Stimulated activated CD4-positive, alpha-beta T cell treated with anti-CD3 and anti-CD28 coated beads, Interleukin-1b, Interleukin-23, amount 100 ng/mL, for 4 hours (primary cell): ENCODE measurements at regions not wholly inside any gene's neighbourhood (a gene's known extent, or its start where the extent isn't known, plus 50 kb on each side); places are given as distances from the start of the nearest gene placed in this dataset.
"Not testable (repeated sequence)": the region's sequence is repeated elsewhere in the genome, so short reads cannot be mapped to it uniquely, and the experiment has no call there.

Source experiments
- DNase-seq, 2 donors: peaks; one replicate each; pipeline ENCODE4 v3.0.0-alpha.2; 2020; ENCODE audit warnings: low read depth in 2 of 2

DNA sequence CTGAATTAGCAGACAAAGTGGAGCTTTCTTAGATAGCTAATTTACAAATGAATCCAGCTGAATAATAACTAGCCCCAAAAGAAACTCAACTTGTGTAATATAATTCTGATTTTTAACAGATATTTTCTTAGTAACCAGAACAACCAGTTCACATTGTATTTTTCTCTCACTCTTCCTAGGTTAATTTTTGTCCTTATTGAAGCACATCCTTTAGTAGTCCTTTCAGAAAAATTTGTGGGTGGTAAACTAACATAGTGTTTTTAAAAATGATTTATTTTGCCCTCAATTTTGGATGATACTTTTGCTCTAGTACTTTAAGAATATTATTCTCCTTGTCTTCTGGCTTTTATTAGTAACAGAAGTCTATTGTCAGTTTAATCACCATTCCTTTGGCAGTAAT is 190.6 kb upstream of the SLC39A10 start:
- DNase-seq = no peak

DNA sequence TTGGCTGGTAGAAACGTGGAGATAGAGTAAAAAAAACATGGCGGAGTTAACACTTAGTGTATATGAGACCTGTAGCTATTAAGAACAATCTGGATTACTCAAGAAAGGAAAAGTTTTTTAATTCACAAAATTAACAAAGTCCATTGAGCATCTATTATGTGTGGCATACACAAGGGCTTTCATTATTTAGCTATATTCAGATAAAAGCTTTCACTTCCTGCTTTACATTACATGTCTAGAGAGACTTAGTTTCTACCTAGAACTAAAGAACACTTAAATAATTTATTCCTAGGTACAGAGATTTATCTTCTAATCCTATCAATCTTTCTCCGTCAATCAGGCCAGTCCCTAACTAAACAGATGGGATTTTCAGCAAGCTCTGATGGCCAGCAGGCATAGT is 196.0 kb upstream of the SLC39A10 start:
- DNase-seq = no peak

DNA sequence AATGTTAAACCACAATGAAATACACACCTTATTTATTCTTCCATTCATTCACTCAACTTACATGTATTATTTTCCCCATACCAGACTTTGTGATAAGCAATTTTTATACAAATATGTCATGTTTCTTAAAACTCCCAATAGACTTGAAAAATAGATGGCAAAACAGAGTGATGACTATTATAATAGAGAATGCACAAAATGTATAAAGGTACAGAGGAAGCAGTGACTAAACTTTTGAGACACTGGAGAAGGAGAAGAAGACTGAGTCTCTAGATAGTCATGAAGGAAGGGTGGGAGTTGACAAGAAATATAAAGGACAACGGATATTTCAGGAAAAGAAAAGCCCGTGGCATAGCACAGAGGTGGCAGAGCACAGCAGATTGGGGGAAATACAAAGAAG is 198.1 kb upstream of the SLC39A10 start:
- DNase-seq = no peak

DNA sequence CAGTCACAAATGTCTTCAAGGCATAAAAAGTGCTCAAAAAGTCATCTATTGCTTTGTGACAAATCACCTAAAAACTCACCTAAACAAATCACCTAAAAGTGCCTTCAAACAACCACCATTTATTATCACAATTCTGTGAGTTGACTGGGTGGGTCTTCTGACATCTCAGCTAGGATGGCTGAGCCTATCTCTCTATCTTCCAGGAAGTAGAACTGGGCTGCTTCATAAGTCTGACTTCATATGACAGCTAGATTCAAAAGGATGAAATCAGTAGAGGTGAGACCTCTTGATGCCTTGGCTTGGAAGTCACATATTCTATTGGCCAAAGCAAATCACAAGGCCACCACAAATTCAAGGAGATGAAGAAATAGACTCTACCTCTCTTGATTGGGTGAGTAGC is 199.2 kb upstream of the SLC39A10 start:
- no peak for DNase-seq

DNA sequence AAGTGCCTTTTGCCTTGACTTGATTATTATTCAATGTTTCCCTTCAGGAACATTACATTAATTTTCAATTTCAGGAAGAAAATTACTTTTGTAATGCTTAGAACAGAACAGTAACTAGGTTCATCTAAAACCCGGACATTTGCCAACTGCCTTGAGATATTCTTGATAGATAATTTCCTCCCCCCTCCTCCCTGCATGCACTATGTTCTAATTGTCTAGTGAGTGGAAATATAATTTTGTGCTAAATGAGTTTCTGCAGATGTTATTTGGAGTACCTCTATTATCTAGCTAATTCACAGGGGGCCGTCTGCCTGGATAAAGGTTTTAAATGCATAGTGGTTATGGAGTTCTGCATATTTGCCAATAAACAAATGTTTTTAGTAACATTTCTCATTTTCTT is 200.3 kb upstream of the SLC39A10 start:
- no peak for DNase-seq

DNA sequence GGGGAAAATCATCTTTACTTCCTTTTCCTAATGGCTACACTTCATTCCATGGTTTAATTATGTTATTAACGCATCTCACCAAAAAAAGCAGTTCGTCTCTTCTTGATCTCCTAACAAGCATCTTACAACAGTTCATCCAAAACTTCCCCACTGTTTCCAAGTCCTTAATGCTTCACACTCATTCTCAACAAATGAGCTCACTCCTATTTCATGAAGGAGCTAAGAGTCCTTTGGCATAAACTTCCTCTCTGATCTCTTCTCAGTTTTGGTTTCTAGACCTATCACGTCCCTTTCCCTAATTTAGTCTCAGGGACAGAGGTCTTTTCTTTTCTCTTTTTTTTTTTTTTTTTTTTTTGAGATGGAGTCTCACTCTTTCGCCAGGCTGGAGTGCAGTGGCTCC is 205.9 kb upstream of the SLC39A10 start:
- DNase-seq = no peak

DNA sequence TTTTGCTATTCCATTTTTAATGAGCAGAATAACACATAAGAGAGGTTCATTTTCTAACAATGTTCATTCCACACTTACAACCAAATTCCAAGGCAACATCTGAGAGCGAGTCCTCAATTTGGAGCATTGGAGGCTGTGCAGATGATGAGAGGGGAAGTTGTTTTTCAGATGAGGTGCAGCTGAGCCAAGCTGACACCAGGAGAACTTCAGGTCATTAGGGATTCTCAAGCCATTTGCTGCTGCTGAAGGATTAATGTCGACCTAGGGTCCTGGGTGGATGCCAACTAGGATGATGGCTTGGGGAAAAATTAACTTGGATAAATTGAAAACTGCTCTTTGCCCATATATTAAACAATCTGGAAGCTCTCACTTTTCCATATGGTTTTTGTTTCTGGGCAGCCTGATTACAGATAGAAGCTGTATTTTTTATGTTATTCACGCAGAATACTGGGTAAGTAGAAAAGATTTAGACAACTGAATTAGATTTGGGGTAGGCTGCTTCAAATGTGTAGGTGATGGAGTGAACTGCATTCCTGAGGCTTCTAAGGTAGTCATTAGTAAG is 206.4 kb upstream of the SLC39A10 start:
- DNase-seq = no peak

DNA sequence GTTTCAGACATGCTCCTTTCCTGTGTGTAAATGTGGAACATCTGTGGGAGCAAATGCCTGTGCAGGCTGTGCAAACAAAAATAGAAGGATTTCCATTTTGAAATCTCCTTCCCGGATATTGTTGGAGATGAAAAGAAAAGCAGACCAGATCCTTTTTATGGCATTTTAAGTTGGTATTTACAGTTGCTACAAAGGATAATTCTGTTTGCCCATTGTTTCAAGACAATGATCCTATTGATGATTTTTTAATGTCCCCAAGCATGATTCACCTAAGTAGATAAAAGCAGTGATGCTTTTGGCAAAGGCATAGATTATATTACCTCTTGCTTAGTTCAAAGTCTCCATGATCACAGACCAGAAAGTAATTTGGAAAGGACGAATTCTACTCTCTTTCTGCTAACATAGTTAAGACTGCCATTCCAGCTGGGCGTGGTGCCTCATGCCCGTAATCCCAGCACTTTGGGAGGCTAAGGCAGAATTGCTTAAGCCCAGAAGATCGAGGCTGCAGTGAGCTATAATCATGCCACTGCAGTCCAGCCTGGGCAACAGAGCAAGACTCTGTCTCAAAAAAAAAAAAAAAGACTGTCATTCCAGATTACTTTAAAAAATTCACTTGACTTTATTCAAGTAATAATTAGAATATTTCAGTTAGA is 209.6 kb upstream of the SLC39A10 start:
- DNase-seq = no peak

DNA sequence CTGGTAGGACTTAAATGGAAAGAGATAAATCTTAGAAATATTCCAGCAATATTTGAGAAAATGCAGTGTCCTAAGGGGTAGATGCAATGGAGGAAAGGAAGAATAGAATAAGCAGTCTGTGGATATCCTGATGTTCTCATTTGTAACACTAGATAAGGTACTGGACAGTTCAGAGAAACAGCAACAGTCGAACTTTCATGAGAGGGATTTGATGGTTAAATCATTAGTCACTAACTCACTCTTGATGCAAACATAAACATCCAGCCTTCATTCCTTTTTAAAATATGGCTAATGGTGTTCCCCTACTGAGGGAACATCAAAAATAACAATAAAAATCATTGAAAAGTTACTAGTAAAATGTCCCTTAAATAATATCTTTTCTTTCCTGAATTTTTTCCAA is 211.4 kb upstream of the SLC39A10 start:
- no peak for DNase-seq

DNA sequence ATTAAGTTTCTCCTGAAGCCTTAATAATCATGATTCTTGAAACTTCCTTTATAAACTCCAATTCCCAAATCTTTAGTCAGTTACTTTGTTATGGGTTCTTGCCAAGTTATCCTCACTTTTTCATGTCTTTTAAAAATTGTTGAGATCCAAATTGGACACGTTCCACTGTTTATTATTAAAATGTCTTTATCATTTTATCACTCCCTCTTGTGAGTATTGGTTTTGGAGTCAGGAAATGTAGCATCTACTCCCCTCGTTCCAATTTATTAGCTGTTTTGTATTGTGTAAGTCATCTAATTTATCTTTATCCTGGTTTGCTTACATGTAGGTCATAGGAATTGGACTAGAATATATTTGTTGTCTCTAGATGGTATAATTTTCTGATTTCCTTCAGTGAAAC is 213.1 kb upstream of the SLC39A10 start:
- DNase-seq = no peak

DNA sequence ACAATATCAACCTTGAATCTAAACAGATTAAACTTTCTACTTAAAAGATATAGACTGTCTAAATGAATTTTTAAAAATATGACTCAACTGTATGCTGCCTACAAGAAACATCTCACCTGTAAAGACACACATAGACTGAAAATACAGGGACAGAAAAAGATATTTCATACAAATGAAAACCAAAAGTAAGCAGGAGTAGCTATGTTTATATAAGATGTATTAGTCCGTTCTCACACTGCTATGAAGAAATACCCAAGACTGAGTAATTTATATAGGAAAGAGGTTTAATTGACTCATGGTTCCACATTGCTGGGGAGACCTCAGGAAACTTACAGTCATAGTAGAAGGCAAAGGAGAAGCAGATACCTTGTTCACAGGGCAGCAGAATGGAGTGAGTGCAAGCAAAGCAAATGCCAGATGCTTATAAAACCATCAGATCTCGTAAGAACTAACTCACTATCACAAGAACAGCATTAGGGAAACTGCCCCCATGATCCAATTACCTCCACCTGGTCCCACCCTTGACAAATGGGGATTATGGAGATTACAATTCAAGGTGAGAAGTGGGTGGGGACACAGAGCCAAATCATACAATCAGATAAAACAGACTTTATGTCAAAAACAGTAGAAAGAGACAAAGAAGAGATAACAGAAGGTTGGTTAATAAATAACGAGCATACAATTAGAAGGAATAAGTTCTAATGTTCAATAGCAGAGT is 214.4 kb upstream of the SLC39A10 start:
- no peak for DNase-seq

DNA sequence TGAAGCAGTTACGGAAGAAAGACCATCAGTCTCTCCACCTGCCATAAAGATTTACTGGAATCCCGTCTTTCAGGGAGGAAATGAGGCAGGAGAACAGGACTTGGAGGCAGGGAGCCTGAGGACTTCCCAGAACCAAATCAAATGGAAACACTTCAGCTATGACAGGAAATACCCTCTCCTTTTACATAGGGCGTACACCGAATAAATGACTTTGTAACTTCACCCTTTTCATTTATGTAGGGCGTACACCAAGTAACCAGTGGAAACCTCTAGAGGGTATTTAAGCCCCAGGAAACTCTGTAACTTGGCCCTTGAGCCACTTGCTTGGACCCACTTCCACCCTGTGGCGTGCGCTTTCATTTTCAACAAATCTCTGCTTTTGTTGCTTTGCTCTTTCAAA is 218.3 kb upstream of the SLC39A10 start:
- no peak for DNase-seq

DNA sequence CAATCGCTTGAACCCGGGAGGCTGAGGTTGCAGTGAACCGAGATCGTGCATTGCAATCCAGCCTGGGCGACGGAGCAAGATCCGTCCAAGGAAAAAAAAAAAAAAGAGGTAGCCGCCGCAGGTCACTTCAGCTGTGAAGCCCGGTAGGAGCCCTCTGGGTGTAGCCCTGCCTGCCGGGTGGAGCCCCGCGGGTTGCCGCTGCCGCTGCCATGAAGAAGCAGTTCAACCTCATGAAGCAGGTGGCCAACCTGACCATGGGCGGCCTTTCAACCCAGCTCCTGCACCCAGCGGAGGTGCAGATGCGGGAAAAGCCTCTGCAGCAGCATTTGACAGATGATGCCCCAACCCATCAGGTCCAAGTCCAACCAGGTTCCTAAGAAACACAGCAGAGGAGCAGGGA is 219.5 kb upstream of the SLC39A10 start:
- no peak for DNase-seq

DNA sequence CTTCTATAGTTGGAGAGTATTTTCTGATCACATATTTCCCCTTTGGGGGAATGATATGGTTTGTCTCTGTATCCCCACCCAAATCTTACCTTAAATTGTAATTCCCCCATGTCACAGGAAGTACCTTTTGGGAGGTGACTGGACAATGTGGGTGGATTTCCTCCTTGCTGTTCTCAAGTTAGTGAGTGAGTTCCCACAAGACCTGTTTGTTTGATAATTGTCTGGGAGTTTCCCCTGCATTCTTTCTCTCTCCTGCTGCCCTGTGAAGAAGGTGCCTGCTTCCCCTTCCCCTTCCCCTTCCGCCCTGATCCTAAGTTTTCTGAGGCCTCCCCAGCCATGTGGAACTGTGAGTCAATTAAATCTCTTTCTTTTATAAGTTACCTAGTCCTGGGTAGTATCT is 222.7 kb upstream of the SLC39A10 start:
- DNase-seq = no peak

DNA sequence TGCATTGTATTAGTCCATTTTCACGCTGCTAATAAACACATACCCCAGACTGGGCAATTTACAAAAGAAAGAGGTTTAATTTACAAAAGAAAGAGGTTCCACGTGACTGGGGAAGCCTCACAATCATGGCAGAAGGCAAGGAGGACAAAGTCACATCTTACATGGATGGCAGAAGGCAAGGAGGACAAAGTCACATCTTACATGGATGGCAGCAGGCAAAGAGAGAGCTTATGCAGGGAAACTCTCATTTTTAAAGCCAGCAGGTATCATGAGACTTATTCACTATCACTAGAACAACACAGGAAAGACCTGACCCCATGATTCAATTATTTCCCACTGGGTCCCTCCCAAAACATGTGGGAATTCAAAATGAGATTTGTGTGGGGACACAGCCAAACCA is 223.3 kb upstream of the SLC39A10 start:
- DNase-seq = not testable (repeated sequence)

DNA sequence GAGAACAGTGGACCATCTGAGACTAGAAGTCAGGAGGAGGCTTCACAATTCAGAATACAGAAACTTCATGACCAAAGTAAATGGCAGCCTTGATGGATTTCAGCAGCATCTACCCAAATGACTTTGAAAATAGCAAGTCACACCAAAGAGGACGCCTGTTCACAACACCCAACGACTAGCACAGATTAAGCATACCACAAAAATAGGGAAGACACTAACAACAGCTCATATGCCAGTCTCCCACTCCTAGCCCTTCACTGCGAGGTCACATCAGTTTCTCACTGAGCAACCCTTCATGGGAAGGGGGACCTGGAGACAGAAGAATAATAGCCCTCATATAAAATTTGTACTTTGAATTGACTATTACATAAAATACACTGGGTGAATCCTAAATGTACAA is 228.4 kb upstream of the SLC39A10 start:
- DNase-seq = no peak

DNA sequence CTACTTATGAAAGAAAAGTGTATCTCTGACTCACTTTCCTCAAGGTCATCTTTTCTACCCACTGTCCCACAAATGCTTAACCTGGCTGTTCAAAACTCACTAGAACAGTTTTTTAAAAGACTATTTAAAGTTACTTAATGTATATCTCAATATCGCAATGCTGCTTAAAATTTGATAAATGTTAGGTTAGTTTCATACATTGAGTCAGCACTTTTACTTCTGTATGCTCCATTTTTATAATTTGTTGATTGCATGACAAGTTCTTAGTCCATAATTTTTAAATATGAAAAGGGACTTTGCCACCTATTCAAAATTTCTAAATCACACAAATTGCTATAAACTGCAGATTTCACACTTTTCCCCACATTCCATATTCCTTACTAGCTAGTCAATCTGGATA is 231.7 kb upstream of the SLC39A10 start:
- no peak for DNase-seq

DNA sequence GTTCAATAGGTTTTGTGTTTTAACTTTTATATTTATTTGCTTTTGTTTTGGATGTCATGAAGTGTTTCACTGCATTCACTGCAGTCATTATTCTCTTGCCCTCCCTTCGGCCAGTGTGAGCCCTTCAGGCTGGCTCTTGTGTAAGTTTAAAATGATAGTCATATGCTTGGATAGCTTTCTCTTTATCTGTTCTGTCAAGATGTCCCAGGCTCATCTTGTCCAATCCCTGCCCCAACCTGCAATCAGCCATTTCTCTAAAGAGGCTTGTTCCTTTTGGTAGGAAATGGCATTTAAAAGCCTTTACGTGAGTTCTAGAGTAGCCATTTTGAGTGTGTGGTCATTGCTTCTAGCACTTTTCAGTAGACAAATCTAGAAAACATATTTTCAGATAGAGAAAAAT is 238.0 kb upstream of the SLC39A10 start:
- no peak for DNase-seq

DNA sequence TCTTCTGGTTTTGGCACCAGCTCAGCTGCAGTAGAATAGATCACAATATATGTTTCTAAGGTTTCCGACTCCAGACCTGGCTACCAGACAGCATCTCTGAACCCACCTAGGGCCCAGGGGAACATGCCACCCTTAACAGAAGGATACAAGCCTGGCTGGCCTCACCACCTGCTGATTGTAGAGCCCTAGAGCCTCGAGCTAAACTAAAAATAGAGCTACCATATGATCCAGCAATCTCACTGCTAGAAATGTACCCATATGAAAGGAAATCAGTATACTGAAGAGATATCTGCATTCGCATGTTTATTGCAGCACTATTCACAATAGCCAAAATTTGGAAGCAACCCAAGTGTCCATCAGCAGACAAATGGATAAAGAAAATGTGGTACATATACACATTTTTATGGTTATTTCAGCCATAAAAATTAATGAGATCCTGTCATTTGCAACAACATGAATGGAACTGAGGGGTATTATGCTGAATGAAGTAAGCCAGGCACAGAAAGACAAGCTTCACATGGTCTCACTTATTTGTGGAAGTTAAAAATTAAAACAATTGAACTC is 242.4 kb upstream of the SLC39A10 start:
- no peak for DNase-seq

DNA sequence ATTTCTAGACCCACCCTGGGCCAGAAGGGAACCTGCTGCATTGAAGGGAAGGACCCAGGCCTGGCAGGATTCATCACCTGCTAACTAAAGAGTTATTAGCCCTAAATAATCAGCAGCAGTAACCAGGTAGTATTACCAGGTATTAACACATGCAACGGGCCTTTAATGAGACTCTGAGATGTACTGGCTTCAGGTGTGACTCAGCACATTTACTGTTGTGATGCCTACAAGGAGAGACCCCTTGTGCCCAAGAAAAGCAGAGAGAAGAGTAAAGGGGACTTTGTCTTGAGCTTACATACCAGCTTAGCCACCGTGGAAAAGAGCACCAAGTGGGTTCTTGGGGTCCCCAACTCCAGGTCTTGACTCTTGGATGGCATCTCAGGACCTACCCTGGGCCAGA is 243.1 kb upstream of the SLC39A10 start:
- no peak for DNase-seq

DNA sequence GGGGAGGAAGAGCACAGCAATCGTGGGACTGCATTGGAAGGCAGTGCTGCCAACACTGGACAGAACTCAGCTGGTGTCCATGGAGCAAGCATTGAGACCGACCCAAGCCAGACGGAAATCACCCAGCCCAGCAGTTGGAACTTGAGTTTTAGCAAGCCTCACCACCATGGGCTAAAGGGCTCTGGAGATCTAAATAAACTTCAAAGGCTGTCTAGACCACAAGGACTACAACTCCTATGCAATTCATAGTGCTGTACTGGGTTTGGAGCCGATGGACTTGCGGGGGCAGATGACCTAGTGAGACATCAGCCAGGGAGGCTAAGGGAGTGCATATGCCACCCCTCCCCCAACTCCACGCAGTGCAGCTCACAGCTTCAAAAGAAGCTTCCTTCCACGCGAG is 243.6 kb upstream of the SLC39A10 start:
- DNase-seq = no peak

DNA sequence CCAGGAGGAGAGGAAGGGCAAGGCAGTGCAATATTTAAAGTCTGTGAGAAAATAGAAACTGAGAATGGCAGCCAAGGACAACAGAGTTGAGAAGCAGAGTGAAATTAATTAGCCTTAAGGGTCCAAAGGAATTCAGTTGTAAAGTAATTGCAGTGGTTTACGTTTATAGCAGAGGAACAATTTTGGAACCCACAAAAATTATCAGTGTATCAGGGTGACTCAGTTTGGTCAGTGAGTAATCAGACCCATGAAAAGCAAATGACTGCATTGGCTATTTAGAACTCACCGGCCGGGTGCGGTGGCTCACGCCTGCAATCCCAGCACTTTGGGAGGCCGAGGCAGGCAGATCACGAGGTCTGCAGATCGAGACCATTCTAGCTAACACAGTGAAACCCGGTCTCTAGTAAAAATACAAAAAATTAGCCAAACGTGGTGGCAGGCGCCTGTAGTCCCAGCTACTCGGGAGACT is 245.8 kb upstream of the SLC39A10 start:
- DNase-seq = no peak

DNA sequence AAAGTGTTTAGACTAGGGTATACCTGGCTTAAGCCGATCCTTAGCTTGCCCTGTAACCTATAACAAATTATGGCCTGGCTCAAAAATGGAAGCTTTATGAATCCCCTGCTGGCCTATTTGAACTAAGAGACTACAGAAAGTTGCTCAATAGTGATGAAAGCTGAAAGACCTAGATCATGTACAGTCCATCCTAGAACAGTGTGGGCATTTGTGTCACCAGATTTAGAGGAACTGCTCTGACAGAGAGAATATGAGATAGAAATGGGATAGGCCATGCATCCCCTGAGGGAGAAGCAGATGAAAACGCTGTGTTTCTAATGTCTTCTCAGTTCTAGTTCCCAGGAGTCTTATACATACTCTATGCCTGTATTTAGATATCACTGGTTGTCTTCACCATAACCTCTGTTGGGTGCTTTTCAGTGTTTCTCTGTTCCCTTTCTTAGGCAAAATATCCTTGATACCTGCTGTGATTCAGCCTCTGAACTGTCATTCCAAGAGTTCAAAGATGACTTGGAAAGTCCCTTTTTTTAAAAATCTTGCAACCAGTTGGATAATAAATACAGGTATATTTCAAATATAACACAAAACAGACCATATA is 246.9 kb upstream of the SLC39A10 start:
- no peak for DNase-seq
